Testis (tissue), 2 donors: ENCODE measurements at regions not wholly inside any gene's neighbourhood (a gene's known extent, or its start where the extent isn't known, plus 50 kb on each side); places are given as distances from the start of the nearest gene placed in this dataset.
"Not testable (repeated sequence)": the region's sequence is repeated elsewhere in the genome, so short reads cannot be mapped to it uniquely, and the experiment has no call there.

Experiments
- DNase-seq: peaks from one replicate; pipeline ENCODE4 v3.0.0-alpha.2; 2019
- H3K27ac ChIP-seq, 2 donors: fragments of 200-600 bp; sonication (generic); one replicate each; pipeline ENCODE4 v1.5.1; 2019
- H3K27me3 ChIP-seq: fragments of 200-600 bp; sonication (generic); one replicate; pipeline ENCODE4 v1.5.1; 2019
- H3K36me3 ChIP-seq: fragments of 200-600 bp; sonication (generic); one replicate; pipeline ENCODE4 v1.5.1; 2017; ENCODE audit warnings: low read depth; ENCODE audit errors: missing control alignments
- H3K4me1 ChIP-seq: fragments of 200-600 bp; sonication (generic); one replicate; pipeline ENCODE4 v1.5.1; 2019
- H3K4me3 ChIP-seq, 2 donors: fragments of 200-600 bp; sonication (generic); one replicate each; pipeline ENCODE4 v1.5.1; 2017 to 2019
- H3K9me3 ChIP-seq: fragments of 200-600 bp; sonication (generic); one replicate; pipeline ENCODE4 v1.5.1; 2017
- POLR2A ChIP-seq: fragments of 450-650 bp; IDR thresholded peaks from one replicate; pipeline ENCODE4 v1.6.1; 2017; ENCODE audit warnings: antibody characterized with exemption, mild to moderate bottlenecking, moderate library complexity
- WGBS, 2 donors: methylation state at CpG; one replicate each; pipeline ENCODE4 v1.1.5; 2018; 5-methylcytosine and 5-hydroxymethylcytosine counted together
- intact Hi-C: fragments of 100-400 bp; cut with DNase I; formaldehyde crosslinking; loops from one replicate; pipeline ENCODE4 v1.15.1; 2023; ENCODE audit warnings: low total_unique reads
- TF ChIP-seq, protein P1 (sequence below), 3 experiments: fragments of 450-650 bp in 2 of 3; fragments of 200-600 bp in 1 of 3; sonication (generic) in 1 of 3; IDR thresholded peaks; one replicate each; pipeline ENCODE4 v1.5.1; 2016 to 2019; ENCODE audit warnings: antibody characterized with exemption in 3 of 3, mild to moderate bottlenecking in 2 of 3, moderate library complexity in 1 of 3

DNA sequence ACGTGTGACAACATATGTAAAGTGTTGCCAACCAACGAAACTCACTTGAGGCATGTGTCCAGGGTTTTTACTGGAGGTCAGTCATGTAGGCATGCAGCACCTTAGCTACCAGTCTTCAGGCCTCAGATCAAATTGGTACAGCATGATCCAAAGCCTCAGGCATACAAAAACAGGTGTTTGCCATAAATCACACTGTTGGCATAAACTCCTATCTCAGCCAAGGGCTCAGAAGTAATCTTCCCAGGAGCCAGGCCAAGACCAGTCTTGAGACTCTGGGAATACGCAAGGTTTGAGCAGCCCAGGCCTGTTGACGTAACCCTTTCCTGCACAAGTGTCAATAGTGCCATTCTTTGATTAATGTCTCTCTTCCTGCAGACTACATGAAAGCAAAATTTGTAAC is 163.5 kb downstream of the PRL start:
- WGBS, 2 donors = 82 to 84% methylated on average over 4 of the region's 4 CpGs
- no peak for DNase-seq
- Histone ChIP-seq H3K4me3 (no peak overlapping the region), H3K36me3 (no peaks in the 10 kb centered on the region), H3K27me3 (no peaks in the 10 kb centered on the region), H3K9me3 (no peaks in the 10 kb centered on the region), H3K27ac (no peak overlapping the region), H3K4me1 (no peaks in the 10 kb centered on the region)
- intact Hi-C loops = no loop called here
- TF ChIP-seq, protein P1, sequence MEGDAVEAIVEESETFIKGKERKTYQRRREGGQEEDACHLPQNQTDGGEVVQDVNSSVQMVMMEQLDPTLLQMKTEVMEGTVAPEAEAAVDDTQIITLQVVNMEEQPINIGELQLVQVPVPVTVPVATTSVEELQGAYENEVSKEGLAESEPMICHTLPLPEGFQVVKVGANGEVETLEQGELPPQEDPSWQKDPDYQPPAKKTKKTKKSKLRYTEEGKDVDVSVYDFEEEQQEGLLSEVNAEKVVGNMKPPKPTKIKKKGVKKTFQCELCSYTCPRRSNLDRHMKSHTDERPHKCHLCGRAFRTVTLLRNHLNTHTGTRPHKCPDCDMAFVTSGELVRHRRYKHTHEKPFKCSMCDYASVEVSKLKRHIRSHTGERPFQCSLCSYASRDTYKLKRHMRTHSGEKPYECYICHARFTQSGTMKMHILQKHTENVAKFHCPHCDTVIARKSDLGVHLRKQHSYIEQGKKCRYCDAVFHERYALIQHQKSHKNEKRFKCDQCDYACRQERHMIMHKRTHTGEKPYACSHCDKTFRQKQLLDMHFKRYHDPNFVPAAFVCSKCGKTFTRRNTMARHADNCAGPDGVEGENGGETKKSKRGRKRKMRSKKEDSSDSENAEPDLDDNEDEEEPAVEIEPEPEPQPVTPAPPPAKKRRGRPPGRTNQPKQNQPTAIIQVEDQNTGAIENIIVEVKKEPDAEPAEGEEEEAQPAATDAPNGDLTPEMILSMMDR (IDR thresholded peaks at IDR 0.05) = no peak
- TF ChIP-seq POLR2A = no peak

DNA sequence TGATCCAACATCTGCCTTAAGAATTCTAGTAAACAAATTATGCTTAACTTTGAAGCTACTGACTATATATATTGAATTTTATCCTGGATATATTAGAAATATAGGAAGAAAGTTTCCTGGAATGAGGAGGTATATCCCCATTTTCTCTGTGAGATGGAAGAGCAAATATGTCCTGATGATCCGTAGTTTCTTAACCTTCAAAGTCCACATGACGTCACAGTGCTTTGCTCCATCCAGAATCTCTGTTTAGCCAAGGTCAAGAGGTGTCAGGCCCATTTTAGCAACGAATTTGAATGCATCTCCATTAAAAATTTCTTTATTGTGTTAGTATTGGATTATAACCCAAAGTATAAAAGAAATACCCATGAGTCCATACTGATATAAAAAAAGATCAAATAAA is 162.5 kb downstream of the PRL start:
- DNase-seq = no peak
- H3K36me3 ChIP-seq = no peaks in the 10 kb centered on the region
- no peaks in the 10 kb centered on the region for H3K4me1 ChIP-seq
- TF ChIP-seq, protein P1 (IDR thresholded peaks at IDR 0.05) = no peak
- no peak for TF ChIP-seq POLR2A
- H3K27me3 ChIP-seq = no peaks in the 10 kb centered on the region
- H3K4me3 ChIP-seq = no peak overlapping the region
- intact Hi-C loops = no loop called here
- no peaks in the 10 kb centered on the region for H3K9me3 ChIP-seq
- WGBS, 2 donors = 90 to 93% methylated on average over 3 of the region's 3 CpGs
- H3K27ac ChIP-seq = no peak overlapping the region

DNA sequence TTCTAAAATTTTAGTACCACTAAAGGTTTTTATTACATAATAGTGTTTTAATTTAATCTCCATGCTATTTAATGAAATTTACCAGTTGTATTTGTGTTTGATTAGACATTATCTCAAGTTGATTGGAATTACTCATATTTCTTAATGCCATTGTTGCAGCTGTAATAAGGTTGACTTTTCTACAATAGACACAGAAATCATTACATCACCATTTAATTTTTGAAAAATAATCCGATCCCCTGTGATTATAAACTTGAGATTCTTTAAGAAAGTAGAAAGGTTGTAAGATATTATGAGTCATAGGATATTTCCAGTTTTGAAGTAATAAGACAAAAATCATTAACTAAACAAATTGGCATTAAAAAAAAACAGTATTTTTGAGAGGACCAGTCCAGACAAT is 161.4 kb downstream of the PRL start:
- Histone ChIP-seq H3K27me3 (no peaks in the 10 kb centered on the region), H3K9me3 (no peaks in the 10 kb centered on the region), H3K27ac (no peak overlapping the region), H3K36me3 (no peaks in the 10 kb centered on the region), H3K4me3 (no peak overlapping the region), H3K4me1 (no peaks in the 10 kb centered on the region)
- no peak for DNase-seq
- intact Hi-C loops = no loop called here
- 91 to 97% methylated on average over 1 of the region's 1 CpG for WGBS, 2 donors
- TF ChIP-seq, protein P1 (IDR thresholded peaks at IDR 0.05) = no peak
- TF ChIP-seq POLR2A = no peak

DNA sequence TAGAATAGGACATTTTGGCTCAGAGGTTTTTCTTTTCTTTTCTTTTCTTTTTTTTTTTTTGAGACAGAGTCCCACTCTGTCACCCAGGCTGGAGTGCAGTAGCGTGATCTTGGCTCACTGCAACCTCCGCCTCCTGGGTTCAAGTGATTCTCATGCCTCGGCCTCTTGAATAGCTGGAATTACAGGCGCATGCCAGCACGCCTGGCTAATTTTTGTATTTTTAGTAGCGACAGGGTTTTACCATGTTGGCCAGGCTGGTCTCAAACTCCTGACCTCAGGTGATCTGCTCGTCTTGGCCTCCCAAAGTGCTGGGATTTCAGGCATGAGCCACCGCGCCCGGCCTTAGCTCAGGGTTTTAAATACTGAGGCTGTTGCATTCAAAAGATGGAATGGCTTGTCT is 156.1 kb downstream of the PRL start:
- H3K4me1 ChIP-seq, DNase-seq, H3K4me3 ChIP-seq, H3K9me3 ChIP-seq, H3K27ac ChIP-seq, H3K36me3 ChIP-seq, intact Hi-C loops, H3K27me3 ChIP-seq: not testable (repeated sequence)
- 92 to 96% methylated on average over 10 of the region's 10 CpGs for WGBS, 2 donors

DNA sequence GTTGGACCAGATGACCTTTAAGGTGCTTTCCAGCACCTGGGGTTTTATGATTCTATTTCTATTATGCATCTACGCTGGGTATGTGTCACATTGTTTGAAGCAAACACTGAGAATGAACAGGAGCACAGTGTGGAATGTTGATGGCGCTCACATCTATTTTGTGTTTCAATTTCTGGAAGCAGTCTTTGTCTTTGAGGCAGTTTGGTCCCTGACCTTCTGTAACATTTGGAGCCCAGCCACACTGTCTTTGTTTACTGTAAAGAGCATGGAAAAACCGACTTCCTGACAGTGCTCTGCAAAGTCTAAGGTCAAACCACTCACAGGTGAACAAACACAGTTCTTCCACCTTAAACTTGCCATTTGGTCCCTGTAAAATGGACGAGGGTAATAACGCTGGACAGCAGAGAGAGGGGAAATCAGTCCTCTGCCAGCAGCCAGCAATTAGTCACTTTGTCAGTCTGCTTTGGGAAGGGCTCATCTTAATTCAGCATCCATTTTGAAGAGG is 155.5 kb downstream of the PRL start:
- no peaks in the 10 kb centered on the region for H3K4me1 ChIP-seq
- 36 to 58% methylated on average over 4 to 5 of the region's 5 CpGs for WGBS, 2 donors
- no peak overlapping the region for H3K27ac ChIP-seq
- no peaks in the 10 kb centered on the region for H3K27me3 ChIP-seq
- intact Hi-C loops = no loop called here
- no peaks in the 10 kb centered on the region for H3K9me3 ChIP-seq
- H3K4me3 ChIP-seq = no peak overlapping the region
- no peaks in the 10 kb centered on the region for H3K36me3 ChIP-seq
- DNase-seq = no peak
- TF ChIP-seq, protein P1 (IDR thresholded peaks at IDR 0.05) = no peak
- no peak for TF ChIP-seq POLR2A
